ENCODE measurements at regions not wholly inside any gene's neighbourhood (a gene's known extent, or its start where the extent isn't known, plus 50 kb on each side); places are given as distances from the start of the nearest gene placed in this dataset.

GRCh38 chr17:77383613-77384608, 243.1 kb downstream of the SEC14L1 start:
- peak; percentile 52 for DNase-seq (ENCODE audit: low read depth)
- H3K27me3 ChIP-seq (ENCODE audit: control insufficient read depth, insufficient read depth, low read length), result no peaks in the 10 kb centered on the region
- H3K4me3 ChIP-seq (ENCODE audit: low read depth, low read length), result no peak overlapping the region
- FAIRE-seq, result no peak
- TF ChIP-seq, protein P1, sequence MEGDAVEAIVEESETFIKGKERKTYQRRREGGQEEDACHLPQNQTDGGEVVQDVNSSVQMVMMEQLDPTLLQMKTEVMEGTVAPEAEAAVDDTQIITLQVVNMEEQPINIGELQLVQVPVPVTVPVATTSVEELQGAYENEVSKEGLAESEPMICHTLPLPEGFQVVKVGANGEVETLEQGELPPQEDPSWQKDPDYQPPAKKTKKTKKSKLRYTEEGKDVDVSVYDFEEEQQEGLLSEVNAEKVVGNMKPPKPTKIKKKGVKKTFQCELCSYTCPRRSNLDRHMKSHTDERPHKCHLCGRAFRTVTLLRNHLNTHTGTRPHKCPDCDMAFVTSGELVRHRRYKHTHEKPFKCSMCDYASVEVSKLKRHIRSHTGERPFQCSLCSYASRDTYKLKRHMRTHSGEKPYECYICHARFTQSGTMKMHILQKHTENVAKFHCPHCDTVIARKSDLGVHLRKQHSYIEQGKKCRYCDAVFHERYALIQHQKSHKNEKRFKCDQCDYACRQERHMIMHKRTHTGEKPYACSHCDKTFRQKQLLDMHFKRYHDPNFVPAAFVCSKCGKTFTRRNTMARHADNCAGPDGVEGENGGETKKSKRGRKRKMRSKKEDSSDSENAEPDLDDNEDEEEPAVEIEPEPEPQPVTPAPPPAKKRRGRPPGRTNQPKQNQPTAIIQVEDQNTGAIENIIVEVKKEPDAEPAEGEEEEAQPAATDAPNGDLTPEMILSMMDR (IDR thresholded peaks at IDR 0.05; ENCODE audit: insufficient read depth, low read length, severe bottlenecking), result no peak
- peaks cover 5% of the 10 kb centered on the region for H3K36me3 ChIP-seq (ENCODE audit: control insufficient read depth, insufficient read depth, low read length)

- FAIRE-seq (no peak), DNase-seq (ENCODE audit: low read depth) (no peak)
- H3K36me3 ChIP-seq (ENCODE audit: control insufficient read depth, insufficient read depth, low read length), result peaks cover 7% of the 10 kb centered on the region
- no peak overlapping the region for H3K4me3 ChIP-seq (ENCODE audit: low read depth, low read length)
- TF ChIP-seq, protein P1 (IDR thresholded peaks at IDR 0.05; ENCODE audit: insufficient read depth, low read length, severe bottlenecking), result no peak
- no peaks in the 10 kb centered on the region for H3K27me3 ChIP-seq (ENCODE audit: control insufficient read depth, insufficient read depth, low read length)
These were observed 245.2 kb downstream of the SEC14L1 start for GRCh38 chr17:77385750-77386501.

GRCh38 chr17:77386502-77387192, 245.9 kb downstream of the SEC14L1 start:
- TF ChIP-seq, protein P1 (IDR thresholded peaks at IDR 0.05; ENCODE audit: insufficient read depth, low read length, severe bottlenecking), result no peak
- Histone ChIP-seq H3K4me3 (ENCODE audit: low read depth, low read length) (no peak overlapping the region), H3K36me3 (ENCODE audit: control insufficient read depth, insufficient read depth, low read length) (peaks cover 8% of the 10 kb centered on the region), H3K27me3 (ENCODE audit: control insufficient read depth, insufficient read depth, low read length) (no peaks in the 10 kb centered on the region)
- FAIRE-seq (no peak), DNase-seq (ENCODE audit: low read depth) (no peak)

DNA sequence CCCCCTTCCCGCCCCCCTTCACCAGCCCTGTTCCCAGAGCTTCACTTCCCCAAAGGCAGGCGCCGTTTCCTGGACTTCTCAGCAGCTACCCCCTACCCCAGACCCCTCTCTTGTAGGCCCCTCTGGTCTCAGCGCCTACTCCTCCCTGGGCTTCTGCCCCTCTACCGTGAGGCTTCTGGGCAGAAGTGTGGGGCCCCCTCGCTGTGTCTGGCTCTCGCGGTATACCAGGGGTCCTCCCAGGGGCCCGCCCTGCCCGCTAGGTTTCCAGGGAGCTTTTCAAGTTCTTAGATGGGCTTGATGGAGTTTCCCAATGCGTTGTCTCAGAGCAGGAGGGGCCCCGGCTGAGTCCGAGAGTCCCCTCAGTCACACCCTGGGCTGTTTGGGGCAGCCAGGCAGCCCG, 247.1 kb downstream of the SEC14L1 start:
- TF ChIP-seq, protein P1 (IDR thresholded peaks at IDR 0.05; ENCODE audit: insufficient read depth, low read length, severe bottlenecking), result no peak
- DNase-seq (ENCODE audit: low read depth) (no peak), FAIRE-seq (no peak)

GRCh38 chr17:77388384-77389306, 247.9 kb downstream of the SEC14L1 start:
- H3K27me3 ChIP-seq (ENCODE audit: control insufficient read depth, insufficient read depth, low read length), result no peaks in the 10 kb centered on the region
- TF ChIP-seq, protein P1 (IDR thresholded peaks at IDR 0.05; ENCODE audit: insufficient read depth, low read length, severe bottlenecking), result no peak
- H3K36me3 ChIP-seq (ENCODE audit: control insufficient read depth, insufficient read depth, low read length), result peaks cover 9% of the 10 kb centered on the region
- FAIRE-seq (no peak), DNase-seq (ENCODE audit: low read depth) (no peak)
- no peak overlapping the region for H3K4me3 ChIP-seq (ENCODE audit: low read depth, low read length)

More for the DNA sequence above, 247.1 kb downstream of the SEC14L1 start:
- Histone ChIP-seq H3K27me3 (ENCODE audit: control insufficient read depth, insufficient read depth, low read length) (no peaks in the 10 kb centered on the region), H3K36me3 (ENCODE audit: control insufficient read depth, insufficient read depth, low read length) (peaks cover 9% of the 10 kb centered on the region), H3K4me3 (ENCODE audit: low read depth, low read length) (no peak overlapping the region)

All from bronchial epithelial cell (primary cell).